Limb (tissue), 2 donors: ENCODE measurements at regions not wholly inside any gene's neighbourhood (a gene's known extent, or its start where the extent isn't known, plus 50 kb on each side); places are given as distances from the start of the nearest gene placed in this dataset.

ENCODE experiments used
- DNase-seq, 2 donors: peaks; one replicate each; pipeline ENCODE4 v3.0.0-alpha.2; 2016; ENCODE audit errors: extremely low spot score in 2 of 2

DNA sequence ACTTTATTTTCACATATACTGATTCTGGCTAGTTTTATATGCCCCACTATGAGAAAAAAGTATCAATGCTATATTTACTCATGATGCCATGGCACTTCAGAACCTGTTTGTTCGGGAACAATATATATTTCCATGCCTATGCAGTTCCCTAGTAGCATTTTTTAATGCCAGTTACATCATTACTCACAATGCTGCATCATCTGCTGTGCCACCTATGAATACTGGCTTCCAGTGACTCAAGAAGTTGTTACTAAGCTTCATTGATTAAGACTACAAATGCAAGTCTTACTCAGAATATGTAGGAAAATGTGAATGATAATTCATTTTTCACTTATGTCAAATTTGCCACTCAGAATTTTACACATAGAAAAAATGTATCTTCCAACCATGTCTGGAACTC lies 97.9 kb downstream of the MAFB start:
- DNase-seq: no peak

DNA sequence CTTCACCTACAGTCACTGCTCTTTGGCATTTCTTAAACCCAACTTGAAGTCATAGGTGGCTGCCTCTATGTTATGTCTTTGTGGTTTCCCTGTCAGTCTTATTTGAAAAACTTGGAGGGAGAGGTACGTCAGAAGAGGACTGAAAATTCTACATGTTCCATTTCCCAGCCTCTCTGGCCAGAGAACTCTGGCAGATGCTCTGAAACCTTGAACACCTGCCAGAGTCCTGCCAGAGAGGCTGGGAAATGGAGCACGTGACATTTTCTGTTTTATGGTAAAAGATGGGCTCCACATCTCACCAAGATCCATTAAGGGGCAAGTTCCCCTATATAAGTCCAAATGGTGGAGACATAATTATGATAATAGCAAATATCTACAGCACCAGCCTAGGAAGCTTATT lies 99.5 kb downstream of the MAFB start:
- DNase-seq: no peak

DNA sequence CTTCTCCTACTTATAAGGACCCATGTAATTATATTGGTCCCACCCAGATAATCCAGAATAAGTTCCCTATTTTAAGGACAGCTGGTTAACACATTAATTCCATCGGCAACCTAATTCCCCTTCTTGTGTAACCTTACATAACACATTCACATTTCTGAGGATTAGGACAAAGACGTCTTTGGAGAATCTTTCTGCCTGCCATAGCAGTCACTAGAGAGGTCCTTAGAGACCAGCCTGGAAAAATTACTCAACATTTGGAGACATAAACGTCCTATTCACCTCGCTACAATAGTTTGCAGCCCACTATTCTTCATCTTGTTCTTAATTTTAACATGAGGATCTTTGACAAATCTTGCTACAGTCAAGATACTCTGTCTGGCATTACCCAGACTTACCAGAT lies 100.1 kb downstream of the MAFB start:
- no peak for DNase-seq

DNA sequence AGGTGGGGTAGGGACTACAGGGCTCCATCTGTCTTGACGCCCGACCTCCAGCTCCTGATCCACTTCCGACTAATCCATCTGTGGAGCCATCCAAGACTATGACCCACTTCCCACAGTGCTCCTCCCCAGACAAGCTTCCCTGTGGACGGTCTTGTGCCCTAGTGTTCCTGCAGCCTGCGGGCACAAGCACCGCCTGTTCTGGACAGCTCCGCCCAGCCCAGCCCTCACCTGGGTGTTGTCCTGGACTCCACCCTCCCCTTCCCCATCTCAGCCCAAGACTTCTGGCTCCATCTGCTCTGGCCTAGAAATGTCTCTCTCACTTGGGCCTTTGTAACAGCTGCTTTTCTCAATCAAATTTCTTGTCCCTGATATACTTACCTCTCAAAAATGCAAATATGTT lies 102.0 kb downstream of the MAFB start:
- no peak for DNase-seq

DNA sequence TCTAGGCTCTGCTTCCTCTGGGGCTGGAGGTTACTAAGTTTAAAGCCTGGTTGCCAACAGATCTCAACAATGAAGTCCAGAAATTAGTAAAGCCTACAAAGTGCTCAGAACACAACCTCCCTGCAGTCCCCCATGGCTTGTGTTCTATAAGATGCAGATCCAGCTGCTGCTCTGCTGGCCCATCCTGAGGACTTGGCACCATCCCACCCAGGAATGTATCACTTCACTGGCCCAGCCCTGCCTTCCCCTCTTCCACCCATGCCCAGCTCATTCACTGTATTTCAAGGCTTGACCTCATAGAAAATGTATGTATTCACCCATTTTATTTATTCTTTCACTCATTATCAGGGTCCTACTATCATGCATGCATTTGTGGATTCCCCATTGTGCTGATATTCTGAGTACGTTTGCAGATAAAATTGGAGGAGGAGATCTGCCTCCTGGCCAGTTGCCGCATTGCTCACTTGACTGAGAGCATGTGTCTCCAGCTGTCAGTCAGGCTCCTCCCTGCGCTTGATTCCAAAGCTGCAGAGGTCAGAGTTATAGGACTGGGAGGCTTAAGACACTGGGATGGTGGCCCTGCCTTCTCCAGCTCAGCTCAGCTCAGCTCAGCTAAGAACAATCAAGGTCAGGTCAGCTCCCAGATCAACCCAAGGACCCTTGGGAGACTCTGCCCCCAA lies 104.8 kb downstream of the MAFB start:
- DNase-seq: peak in 1 of 2 donors; percentile 21

DNA sequence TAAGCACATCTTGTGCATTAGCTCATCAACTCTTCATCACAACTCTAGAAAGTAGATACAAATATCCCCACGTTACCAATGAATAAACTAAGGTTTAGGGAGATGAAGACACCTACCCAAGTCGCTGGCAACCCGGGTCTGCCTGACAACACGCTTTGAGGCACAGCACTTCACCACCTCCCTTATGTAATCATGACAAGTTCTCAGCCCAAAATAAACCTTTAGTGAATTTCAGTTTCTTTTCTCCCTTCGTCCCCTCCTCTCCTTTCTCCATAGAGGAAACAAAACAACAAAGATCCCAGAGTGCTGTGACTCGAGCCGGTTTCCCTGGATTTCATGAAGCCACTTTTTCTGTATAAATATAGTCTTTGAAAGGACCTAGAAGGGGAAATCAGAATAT lies 105.4 kb downstream of the MAFB start:
- DNase-seq: no peak

DNA sequence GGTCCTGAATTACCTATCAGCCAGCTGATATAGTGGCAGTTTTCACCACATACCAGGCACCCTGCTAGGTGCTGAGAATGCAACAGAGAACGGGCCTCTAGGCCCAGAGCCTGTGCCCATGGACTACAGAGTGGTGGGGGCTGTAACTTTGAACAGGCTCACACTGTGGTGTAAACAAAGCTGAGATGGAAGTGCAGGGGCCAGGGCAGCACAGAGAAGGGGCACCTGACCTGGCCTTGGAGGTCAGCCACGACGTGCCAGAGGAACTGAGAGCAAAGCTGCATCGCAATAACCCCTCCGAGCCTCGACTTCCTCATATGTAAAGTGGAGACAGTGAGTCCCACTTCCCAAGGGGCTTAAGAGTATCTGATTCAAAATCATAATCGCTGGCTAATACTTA lies 105.8 kb downstream of the MAFB start:
- no peak for DNase-seq

DNA sequence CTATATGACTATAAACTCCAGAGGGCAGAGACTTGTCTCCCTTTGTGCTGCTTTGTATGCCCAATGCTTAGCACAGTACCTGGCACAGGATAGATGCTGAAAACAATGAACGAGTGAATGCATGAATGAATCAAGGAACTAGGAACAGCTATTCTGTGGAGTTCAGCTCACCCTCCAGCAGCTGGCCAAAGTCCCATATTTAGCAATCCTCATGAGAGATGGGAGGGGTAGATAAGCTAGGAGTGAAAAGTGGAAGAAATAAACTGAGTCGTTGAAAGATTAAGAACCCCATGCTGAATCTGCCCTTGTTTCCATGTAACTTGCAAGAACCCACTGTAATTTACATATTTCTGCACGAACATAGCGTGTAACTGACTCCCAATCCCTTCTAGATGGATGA lies 106.5 kb downstream of the MAFB start:
- no peak for DNase-seq

DNA sequence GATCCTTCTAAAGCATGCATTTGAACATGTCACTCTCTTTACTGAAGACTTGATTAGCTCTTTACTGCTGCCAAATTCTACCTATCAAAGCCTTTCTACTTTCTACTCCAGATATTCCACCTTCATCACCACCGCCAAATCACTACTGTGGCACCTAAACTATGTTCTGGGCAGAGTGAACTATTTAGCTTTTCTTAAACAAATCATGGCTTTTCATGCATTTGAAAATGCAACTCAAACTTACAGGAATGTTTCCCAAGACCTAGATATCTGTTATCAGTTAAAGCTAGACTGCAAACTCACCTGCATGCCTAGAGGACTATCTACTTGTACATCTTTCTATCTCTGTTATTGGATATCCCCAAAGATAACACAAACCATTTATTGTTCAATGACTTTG lies 109.3 kb downstream of the MAFB start:
- no peak for DNase-seq

DNA sequence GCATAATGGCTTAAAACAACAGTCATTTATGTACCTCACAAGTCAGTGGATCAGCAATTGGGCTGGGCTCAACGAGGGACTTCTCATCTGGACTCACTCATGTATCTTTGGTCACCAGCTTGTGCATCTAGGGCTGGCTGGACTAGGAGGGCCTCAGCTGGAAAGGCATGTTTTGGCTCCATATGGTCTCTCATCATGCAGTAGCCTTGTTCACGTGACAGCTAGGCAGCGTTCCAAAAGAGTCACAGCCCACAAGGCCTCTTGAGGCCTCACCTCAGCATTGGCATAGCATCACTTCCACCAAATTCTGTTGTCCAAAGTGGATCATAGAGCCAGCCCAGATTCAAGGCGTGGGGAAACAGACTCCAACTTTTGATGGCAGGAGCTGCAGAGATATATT lies 110.1 kb downstream of the MAFB start:
- DNase-seq: no peak

DNA sequence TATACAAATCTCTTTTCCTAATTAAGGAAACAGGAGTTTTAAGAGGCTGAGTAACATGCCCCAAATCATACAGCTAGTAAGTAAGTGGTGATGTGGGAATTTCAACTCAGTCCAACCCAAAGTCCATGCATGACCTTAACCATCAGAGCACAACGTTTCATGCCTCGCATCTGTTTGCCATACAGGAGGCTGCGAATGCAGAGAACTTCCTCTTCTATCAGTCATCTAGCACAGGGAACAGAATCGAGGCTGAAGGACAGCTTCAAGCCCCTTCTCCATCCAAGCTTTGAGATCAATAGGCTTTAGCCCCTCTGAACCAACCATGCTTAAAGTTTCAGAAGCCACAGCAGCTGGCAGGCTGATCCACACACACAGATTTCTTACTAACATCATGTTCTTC lies 113.2 kb downstream of the MAFB start:
- DNase-seq: no peak

DNA sequence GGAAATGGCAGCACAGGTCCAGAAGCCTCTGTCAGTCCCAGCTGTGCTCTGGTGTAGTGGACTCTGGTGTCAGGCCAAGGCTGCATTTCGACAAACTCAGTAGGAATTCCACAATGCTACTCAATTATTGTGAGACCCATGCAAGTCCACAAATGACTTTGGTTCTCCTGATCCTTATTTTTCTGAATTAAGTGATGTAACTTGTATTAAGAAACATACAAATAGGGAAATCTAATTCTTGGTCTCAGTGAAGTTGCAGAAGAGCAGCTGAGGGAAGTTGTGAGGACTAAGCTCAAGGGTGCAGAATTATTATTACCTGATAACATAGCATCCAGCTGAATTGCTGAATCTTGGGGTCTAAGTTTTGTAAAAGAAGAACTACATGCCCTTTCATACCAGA lies 116.8 kb downstream of the MAFB start:
- no peak for DNase-seq

DNA sequence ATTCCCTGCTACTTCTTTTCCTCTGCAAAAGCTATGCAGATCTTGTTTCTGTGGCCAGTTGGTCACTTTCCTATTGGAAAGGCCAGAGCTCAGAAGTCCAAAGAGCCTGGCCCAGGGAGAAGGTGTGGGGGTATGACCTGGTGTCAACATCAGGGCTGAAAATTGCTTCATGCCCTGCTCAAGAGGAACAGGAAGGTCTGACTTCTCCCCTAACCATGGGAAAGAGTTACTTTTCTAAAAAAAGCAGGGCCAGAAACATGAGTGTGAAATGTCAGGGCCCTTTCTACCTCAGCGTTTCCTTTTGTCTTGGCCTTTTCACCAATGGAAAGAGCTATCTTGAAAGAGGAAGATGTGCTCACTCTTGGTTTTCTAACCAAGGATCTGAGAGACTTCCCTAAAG lies 117.4 kb downstream of the MAFB start:
- DNase-seq: no peak

DNA sequence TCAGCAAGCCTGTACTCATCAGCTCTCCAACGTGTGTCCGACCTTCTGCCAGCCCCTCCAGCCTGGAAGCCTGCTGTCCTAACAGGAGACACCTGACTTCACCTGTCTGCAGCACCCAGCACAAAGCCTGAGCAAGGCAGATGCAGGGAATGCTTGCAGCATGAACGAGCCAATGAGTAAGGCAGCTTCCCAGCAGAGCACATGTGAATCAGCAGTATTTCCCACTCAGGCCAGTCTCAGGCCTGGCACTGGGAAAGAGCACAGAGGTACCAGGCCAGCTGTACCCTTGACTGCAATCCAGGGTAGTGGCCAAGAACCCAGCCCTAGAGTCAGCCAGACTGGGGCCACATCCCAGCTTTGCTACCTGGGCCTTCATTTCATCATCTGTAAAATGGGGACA lies 120.8 kb downstream of the MAFB start:
- DNase-seq: no peak

DNA sequence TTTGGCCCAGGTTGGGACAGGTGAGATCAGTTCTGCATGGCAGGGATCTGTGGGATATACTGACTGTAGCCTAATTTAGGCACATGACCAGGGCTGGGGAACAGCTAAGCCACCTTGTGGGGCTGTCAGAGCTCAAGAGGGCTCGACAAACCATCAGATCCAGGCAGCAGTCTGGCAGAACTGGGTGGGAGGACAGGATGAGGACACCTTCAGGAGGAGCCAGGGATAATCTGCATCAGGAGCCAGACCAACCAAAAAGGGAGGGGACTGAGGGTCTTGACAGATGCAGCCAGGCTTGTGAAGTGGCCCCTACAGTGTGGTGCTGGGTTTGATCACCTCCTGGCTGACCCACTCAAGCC lies 123.4 kb downstream of the MAFB start:
- DNase-seq: no peak

DNA sequence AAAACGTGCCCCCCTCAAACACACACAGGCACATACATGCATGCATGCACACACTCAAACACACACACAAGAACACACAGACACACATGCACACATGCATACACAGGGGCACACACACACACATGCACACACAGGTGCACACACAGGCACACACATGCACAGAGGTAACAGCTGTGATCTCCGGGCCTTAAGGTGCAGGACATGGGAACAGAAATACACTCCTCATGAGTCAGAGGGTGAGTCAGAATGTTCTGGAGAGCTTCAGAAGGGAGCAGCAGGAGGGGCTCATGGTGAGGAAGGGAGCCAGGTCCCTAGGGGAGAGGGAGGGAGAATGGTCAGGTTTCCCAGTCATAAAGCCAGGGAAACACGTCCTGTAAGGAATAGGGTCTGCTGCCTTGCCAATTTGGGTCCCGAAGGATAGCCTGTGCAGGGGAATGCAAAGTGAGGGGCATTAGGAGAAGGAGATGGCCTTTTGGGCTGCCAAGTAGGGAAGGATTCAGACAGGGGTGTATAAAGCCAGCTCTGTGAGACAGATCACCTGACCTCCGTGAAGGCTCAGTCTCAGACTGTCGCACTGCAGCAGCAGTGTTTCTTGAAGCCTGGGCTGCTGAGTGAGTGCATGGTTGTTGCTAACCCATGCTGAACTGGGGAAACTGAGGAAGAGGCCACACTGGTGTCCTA lies 123.9 kb downstream of the MAFB start:
- DNase-seq: no peak

DNA sequence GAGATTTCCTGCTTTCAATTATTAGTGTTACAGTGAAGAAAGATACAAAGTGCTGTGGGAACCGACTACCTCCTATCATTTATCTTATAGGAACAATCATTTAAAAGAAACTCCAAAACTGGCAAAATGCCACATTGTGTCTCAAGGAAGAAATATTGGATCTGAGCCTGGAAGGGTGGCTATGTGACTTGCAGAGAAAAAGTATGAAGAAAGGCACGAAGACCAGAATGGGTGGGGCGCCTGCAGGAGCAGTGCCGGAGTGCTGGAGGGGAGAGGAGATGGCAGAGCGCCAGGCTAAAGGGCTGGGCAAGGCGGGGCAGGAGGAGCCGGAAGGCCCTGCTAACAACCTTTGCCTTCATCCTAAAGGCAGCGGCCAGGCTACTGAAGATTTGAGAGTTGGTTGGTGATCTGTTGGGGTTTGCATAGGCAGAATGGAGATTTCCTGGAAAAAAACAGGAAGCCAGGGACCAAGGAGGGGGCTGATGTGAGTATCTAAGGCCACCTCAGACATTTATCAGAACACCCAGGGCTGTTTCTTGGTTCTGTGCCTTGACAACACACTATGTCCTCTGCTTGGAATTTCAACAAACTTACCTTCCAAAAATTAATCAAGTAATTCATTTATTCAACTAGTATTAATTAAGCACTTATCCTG lies 125.6 kb downstream of the MAFB start:
- DNase-seq: peak; percentile 51 to 52

DNA sequence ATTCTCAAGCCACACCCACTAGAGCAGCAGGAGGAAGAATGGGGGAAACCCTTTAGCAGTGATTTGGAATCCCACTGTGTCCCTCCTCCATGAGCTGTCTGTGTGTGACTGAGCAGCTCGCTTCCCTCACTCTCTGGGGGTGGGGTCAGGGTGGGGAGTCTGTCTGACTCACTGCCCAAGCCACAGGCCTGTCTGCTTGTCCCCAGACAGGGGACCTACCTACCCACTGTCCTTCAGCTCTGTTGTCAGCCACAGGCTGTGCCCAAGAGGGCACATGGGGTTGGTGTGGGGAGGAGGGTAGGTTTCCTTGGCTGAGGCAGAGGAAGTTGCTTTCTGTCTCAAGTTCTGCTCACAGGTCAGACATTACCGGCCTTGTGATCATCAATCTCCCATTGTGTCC lies 127.0 kb downstream of the MAFB start:
- DNase-seq: no peak

DNA sequence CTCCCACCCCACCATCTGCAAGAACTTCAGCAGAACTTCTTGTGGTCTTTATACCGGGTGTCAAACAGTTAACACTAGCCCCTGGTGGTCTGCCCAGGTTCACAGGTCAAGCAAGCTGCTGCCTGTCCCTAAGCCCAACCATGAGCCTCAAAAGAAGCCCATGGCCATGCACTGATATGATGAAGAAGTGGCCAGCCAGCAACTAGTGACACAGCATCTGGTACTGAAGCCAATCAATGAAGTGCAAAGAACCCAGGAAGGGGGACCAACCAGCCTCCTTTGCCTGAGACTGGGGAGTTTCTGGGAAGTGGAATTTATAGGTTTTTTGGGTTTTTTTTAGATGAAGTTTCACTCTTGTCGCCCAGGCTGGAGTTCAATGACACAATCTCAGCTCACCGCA lies 127.8 kb downstream of the MAFB start:
- DNase-seq: no peak

DNA sequence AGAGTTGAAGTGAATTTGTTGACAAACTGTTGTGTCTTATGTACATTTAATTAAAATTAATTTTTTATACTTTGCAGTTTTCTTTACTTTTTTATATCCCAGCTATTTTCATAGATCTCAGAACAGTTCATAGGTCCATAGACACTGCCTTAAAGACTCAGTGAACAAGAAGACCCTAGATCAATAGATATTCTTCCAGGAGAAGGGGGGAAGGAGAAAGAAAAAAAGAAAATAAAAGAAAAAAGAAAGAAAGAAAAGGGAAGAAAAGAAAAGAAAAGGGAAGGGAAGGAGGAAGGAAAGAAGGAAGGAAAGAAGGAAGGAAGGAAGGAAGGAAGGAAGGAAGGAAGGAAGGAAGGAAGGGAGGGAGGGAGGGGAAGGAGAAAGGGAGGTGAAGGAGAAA lies 130.8 kb downstream of the MAFB start:
- no peak for DNase-seq

DNA sequence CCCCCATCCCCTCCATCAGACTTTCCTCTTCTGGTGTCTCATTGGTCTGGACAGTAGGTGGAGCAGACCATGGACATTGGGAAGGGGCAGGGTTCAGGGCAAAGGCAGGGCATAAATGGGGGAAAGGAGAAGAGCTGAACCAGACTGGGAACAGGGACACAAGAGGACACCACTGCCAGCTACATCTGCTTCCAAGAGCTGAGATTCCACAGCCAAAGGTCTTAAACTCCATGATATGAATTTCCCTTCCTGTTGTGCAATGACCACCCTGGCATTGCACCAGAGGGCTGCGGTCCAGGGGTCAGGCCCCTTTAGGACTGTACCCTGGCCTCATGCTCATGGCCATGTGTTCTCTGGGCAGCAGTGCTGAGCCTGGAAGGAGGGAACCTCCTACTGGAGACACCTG lies 137.9 kb downstream of the MAFB start:
- DNase-seq: no peak

DNA sequence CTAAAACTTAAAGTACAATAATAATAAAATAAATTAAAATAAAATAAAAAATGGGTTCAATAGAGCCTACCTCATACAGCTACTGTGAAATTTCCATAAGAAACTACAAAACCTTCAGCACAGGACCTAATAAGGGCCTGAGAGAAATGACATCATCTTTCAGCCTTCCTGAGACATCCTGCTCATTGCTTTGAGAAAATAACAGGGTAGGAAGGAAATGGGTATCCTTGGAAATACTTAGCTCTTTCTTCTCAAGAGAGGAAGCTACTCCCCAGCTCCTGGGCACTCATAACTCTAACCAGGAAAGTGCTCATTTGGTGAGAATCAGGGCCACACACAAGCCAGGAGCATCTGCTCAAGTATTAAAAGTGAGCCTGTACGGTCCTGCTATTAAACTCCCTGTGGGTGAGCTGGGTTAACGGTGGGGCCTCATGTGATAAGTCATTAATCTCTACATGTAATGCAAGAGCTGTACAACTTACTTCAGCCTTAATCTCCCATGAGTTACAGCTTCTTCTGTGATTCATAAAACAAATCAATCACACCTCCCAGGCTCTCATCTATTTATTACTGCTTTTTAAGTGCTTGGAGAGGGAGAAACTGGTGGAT lies 141.4 kb downstream of the MAFB start:
- no peak for DNase-seq

DNA sequence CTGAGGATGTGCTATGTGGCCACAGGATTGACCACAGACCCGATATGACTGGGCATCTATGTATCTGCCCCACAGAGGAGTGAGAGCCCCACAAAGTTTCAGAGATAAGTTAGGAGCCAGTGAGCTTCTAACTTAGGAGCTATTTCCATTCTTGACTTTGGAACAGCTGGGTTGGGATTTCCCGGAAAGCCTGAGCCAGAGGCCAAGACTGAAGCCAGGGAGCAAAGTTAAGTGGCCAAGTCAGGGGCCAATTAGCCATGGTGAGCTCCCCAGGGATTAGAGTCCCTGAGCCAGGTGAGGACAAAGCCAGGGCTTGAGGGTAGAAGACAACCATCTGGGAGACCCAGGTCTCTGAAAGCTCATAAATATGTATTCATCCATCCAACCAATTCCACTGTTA lies 143.6 kb downstream of the MAFB start:
- no peak for DNase-seq
